H1 (cell line): ENCODE measurements at regions not wholly inside any gene's neighbourhood (a gene's known extent, or its start where the extent isn't known, plus 50 kb on each side); places are given as distances from the start of the nearest gene placed in this dataset.
"Not testable (repeated sequence)": the region's sequence is repeated elsewhere in the genome, so short reads cannot be mapped to it uniquely, and the experiment has no call there.

Source experiments
- CTCF ChIA-PET: fragments of 300-600 bp; sonication (Branson Sonifier 250); formaldehyde crosslinking; loops from one replicate; lab custom pipeline; 2021; ENCODE audit not compliant: partially characterized antibody; lab: Charles Lee
- POLR2A ChIA-PET: fragments of 300-600 bp; sonication (Branson Sonifier 250); formaldehyde crosslinking; loops from one replicate; lab custom pipeline; 2021; ENCODE audit warnings: inconsistent platforms; ENCODE audit not compliant: partially characterized antibody; lab: Charles Lee
- DNase-seq, 2 experiments: peaks; one replicate each; pipeline versions ENCODE4 v3.0.0 to v3.0.0-alpha.2; 2010 to 2022; ENCODE audit warnings: low spot score in 2 of 2, low read depth in 1 of 2, mixed read lengths in 1 of 2
- FAIRE-seq: peaks from 2 replicates; lab custom pipeline; 2011; peaks lifted over from hg19 to GRCh38; lab: Jason Lieb, UNC
- H2AFZ ChIP-seq: 2 replicates; pipeline ENCODE4 v1.8.1; 2012; ENCODE audit warnings: low read length, inconsistent platforms
- H2AK5ac ChIP-seq: 2 replicates; pipeline ENCODE4 v1.6.1; 2013; ENCODE audit warnings: low read depth, low read length
- H2BK120ac ChIP-seq: replicated peaks from 2 replicates; pipeline ENCODE3; 2013; ENCODE audit warnings: low read depth, low read length, inconsistent platforms
- H2BK12ac ChIP-seq: 2 replicates; pipeline ENCODE4 v1.6.1; 2013; ENCODE audit warnings: low read depth, low read length
- H2BK15ac ChIP-seq: 2 replicates; pipeline ENCODE4 v1.6.1; 2013; ENCODE audit warnings: low read length
- H2BK20ac ChIP-seq: 2 replicates; pipeline ENCODE4 v1.6.1; 2013; ENCODE audit warnings: low read length
- H2BK5ac ChIP-seq: 2 replicates; pipeline ENCODE4 v1.6.1; 2013; ENCODE audit warnings: low read depth, low read length
- H3K14ac ChIP-seq: 2 replicates; pipeline ENCODE4 v1.6.1; 2013; ENCODE audit warnings: inconsistent platforms; ENCODE audit not compliant: insufficient read length
- H3K18ac ChIP-seq: 2 replicates; pipeline ENCODE4 v1.6.1; 2013; ENCODE audit warnings: low read length; ENCODE audit errors: extremely low read depth
- H3K23ac ChIP-seq: 2 replicates; pipeline ENCODE4 v1.6.1; 2013; ENCODE audit warnings: inconsistent platforms; ENCODE audit not compliant: insufficient read length
- H3K23me2 ChIP-seq: 2 replicates; pipeline ENCODE4 v1.6.1; 2013; ENCODE audit warnings: low read depth, low read length
- H3K27ac ChIP-seq: 2 replicates; pipeline ENCODE4 v1.6.1; 2011; ENCODE audit warnings: low read depth, low read length, inconsistent platforms
- H3K27me3 ChIP-seq, 4 experiments: replicated peaks in 1 of 4; 1 replicate in 1 of 4; 2 replicates in 3 of 4; pipeline versions ENCODE4 v1.6.1 to v1.8.1; 2011 to 2013; ENCODE audit warnings: low read length in 3 of 4, mild to moderate bottlenecking in 3 of 4, inconsistent platforms in 2 of 4, mixed read lengths in 2 of 4, moderate library complexity in 1 of 4; ENCODE audit not compliant: control insufficient read depth in 3 of 4, insufficient read depth in 3 of 4; ENCODE audit errors: extremely low read depth in 1 of 4
- H3K36me3 ChIP-seq, 4 experiments: 2 replicates each; pipeline versions ENCODE4 v1.6.1 to v1.8.1; 2011 to 2013; ENCODE audit warnings: mild to moderate bottlenecking in 4 of 4, low read length in 3 of 4, moderate library complexity in 2 of 4, control low read depth in 1 of 4, inconsistent platforms in 1 of 4; ENCODE audit not compliant: insufficient read depth in 4 of 4, control insufficient read depth in 2 of 4
- H3K4ac ChIP-seq: replicated peaks from 2 replicates; pipeline ENCODE3; 2013; ENCODE audit warnings: low read length, low read depth, mixed read lengths, inconsistent platforms; ENCODE audit not compliant: insufficient read length
- H3K4me1 ChIP-seq, 4 experiments: replicated peaks in 1 of 4; 1 replicate in 1 of 4; 2 replicates in 3 of 4; pipeline versions ENCODE4 v1.6.1 to v1.8.1; 2011 to 2013; ENCODE audit warnings: low read length in 3 of 4, inconsistent platforms in 2 of 4, mixed read lengths in 1 of 4; ENCODE audit not compliant: insufficient read depth in 4 of 4, control insufficient read depth in 3 of 4
- H3K4me2 ChIP-seq, 2 experiments: 2 replicates each; pipeline versions ENCODE4 v1.6.1 to v1.8.1; 2011 to 2013; ENCODE audit warnings: low read depth in 2 of 2, low read length in 2 of 2, control low read depth in 1 of 2, inconsistent platforms in 1 of 2, mild to moderate bottlenecking in 1 of 2; ENCODE audit not compliant: insufficient read depth in 1 of 2
- H3K4me3 ChIP-seq, 4 experiments: fragments of 200-600, 300-600 bp in 1 of 4; sonication (generic), shearing (Covaris generic), sonication (Bioruptor Twin) in 1 of 4; 2 replicates each; pipeline versions ENCODE4 v1.5.1 to v1.8.1; 2011 to 2016; ENCODE audit warnings: low read length in 4 of 4, low read depth in 3 of 4, control low read depth in 2 of 4, inconsistent platforms in 2 of 4, mild to moderate bottlenecking in 2 of 4, mixed read lengths in 1 of 4, moderate library complexity in 1 of 4; ENCODE audit not compliant: insufficient read depth in 2 of 4; ENCODE audit errors: extremely low read depth in 1 of 4
- H3K56ac ChIP-seq: replicated peaks from 2 replicates; pipeline ENCODE3; 2013; ENCODE audit warnings: low read depth, mild to moderate bottlenecking, mixed read lengths, low read length, inconsistent platforms; ENCODE audit not compliant: insufficient read length
- H3K79me1 ChIP-seq: 2 replicates; pipeline ENCODE4 v1.6.1; 2013; ENCODE audit warnings: low read depth, low read length, control low read depth
- H3K79me2 ChIP-seq, 2 experiments: 2 replicates each; pipeline versions ENCODE4 v1.6.1 to v1.8.1; 2012 to 2013; ENCODE audit warnings: low read length in 2 of 2, mild to moderate bottlenecking in 2 of 2, inconsistent platforms in 1 of 2; ENCODE audit not compliant: insufficient read depth in 2 of 2, control insufficient read depth in 1 of 2
- H3K9ac ChIP-seq, 4 experiments: replicated peaks in 1 of 4; 1 replicate in 1 of 4; 2 replicates in 3 of 4; pipeline versions ENCODE4 v1.6.1 to v1.8.1; 2011 to 2013; ENCODE audit warnings: low read depth in 3 of 4, low read length in 3 of 4, control low read depth in 2 of 4, mild to moderate bottlenecking in 2 of 4, moderate library complexity in 2 of 4, inconsistent platforms in 1 of 4; ENCODE audit errors: extremely low read depth in 1 of 4
- H3K9me3 ChIP-seq, 2 experiments: 2 replicates each; pipeline versions ENCODE4 v1.6.1 to v1.8.1; 2012 to 2013; ENCODE audit warnings: mild to moderate bottlenecking in 2 of 2, moderate library complexity in 2 of 2, control low read depth in 1 of 2, inconsistent platforms in 1 of 2, low read depth in 1 of 2, low read length in 1 of 2, mixed read lengths in 1 of 2; ENCODE audit not compliant: insufficient read depth in 2 of 2
- H4K20me1 ChIP-seq, 2 experiments: replicated peaks in 1 of 2; 2 replicates each; pipeline versions ENCODE3 to v1.8.1; 2011 to 2013; ENCODE audit warnings: inconsistent platforms in 2 of 2, low read length in 2 of 2, mild to moderate bottlenecking in 1 of 2; ENCODE audit not compliant: insufficient read depth in 2 of 2, control insufficient read depth in 1 of 2
- H4K5ac ChIP-seq: 2 replicates; pipeline ENCODE4 v1.6.1; 2013; ENCODE audit warnings: low read length, low read depth, mixed read lengths, inconsistent platforms; ENCODE audit not compliant: insufficient read length
- H4K8ac ChIP-seq: 2 replicates; pipeline ENCODE4 v1.8.0; 2013; ENCODE audit warnings: mild to moderate bottlenecking, moderate library complexity, low read length, inconsistent platforms; ENCODE audit not compliant: insufficient read depth; ENCODE audit errors: extremely low read depth
- H4K91ac ChIP-seq: replicated peaks from 2 replicates; pipeline ENCODE3; 2013; ENCODE audit warnings: low read length, mixed read lengths, inconsistent platforms; ENCODE audit not compliant: insufficient read length
- KDM1A ChIP-seq: fragments of 200-600, 300-600 bp; sonication (generic); IDR thresholded peaks from 2 replicates; pipeline ENCODE4 v1.7.1; 2016; ENCODE audit warnings: mild to moderate bottlenecking, low read length, borderline replicate concordance
- WGBS, 2 experiments: shearing (Covaris generic) in 1 of 2; methylation state at CpG; one replicate each; pipeline versions ENCODE4 v1.1.6 to v1.1.7; 2013 to 2015; ENCODE audit warnings: low lambda C conversion rate in 2 of 2, mixed read lengths in 2 of 2, inconsistent platforms in 1 of 2, low coverage in 1 of 2, missing lambda C conversion rate in 1 of 2; ENCODE audit not compliant: insufficient replicate concordance in 2 of 2, insufficient coverage in 1 of 2, insufficient read length in 1 of 2; ENCODE audit errors: extremely low coverage in 1 of 2, missing lambda C conversion rate in 1 of 2; 5-methylcytosine and 5-hydroxymethylcytosine counted together

- H3K56ac ChIP-seq, H3K18ac ChIP-seq, H4K5ac ChIP-seq, H3K36me3 ChIP-seq, FAIRE-seq, H2BK20ac ChIP-seq, H4K91ac ChIP-seq, H2BK12ac ChIP-seq, H3K23me2 ChIP-seq, H3K9me3 ChIP-seq, H3K79me2 ChIP-seq, H3K9ac ChIP-seq, H3K79me1 ChIP-seq, H3K4me1 ChIP-seq, POLR2A ChIA-PET, H3K23ac ChIP-seq, H3K4me2 ChIP-seq, H2BK5ac ChIP-seq, H2BK120ac ChIP-seq, H3K27ac ChIP-seq, H3K27me3 ChIP-seq, H2BK15ac ChIP-seq, H2AK5ac ChIP-seq, DNase-seq, H4K20me1 ChIP-seq, H3K14ac ChIP-seq, H2AFZ ChIP-seq, CTCF ChIA-PET, H4K8ac ChIP-seq, H3K4ac ChIP-seq, H3K4me3 ChIP-seq: not testable (repeated sequence)
- WGBS, 2 experiments, result 94% methylated on average over 2 of the region's 3 CpGs; no CpG with 5 or more reads in 1 of the 2 experiments
- TF ChIP-seq KDM1A, result 0 out of 2 replicates have a peak, but pooled peaks have one; percentile 26
These were observed 257.0 kb upstream of the PCDH18 start for GRCh38 chr4:137789263-137789662.

- ChIA-PET POLR2A (interaction anchor here (1.2 kb wide), 1 partner anchor 44 kb away, joined by 3 read pairs; no protein-coding TSS in a partner anchor), CTCF (interaction anchor here (0.7 to 2.7 kb wide), 6 partner anchors 11 to 247 kb away, joined by 3 to 9 read pairs (median 3); no protein-coding TSS in a partner anchor)
- not testable (repeated sequence) for H3K9ac ChIP-seq, H3K36me3 ChIP-seq, H4K20me1 ChIP-seq, H3K79me2 ChIP-seq, H3K9me3 ChIP-seq, H3K18ac ChIP-seq, H3K56ac ChIP-seq, H2BK12ac ChIP-seq, H3K23me2 ChIP-seq, FAIRE-seq, H3K27ac ChIP-seq, H3K79me1 ChIP-seq, H4K5ac ChIP-seq, H4K8ac ChIP-seq, H2AK5ac ChIP-seq, H3K4ac ChIP-seq, H2BK20ac ChIP-seq, H2BK5ac ChIP-seq, DNase-seq, H3K4me1 ChIP-seq, H3K4me3 ChIP-seq, H4K91ac ChIP-seq, H2BK120ac ChIP-seq, H2BK15ac ChIP-seq, H3K27me3 ChIP-seq, H3K14ac ChIP-seq, H3K23ac ChIP-seq
- H2AFZ ChIP-seq, result peak overlapping the region; percentile 53; the same call in 1 of the 2 replicates
- 78% methylated on average over 7 of the region's 7 CpGs; no CpG with 5 or more reads in 1 of the 2 experiments for WGBS, 2 experiments
- H3K4me2 ChIP-seq, result 0 out of 4 replicates have a peak overlapping the region, but pooled peaks of 1 of the 2 experiments have one; percentile 14
These were observed 251.6 kb upstream of the PCDH18 start for GRCh38 chr4:137783923-137784322.
